Progenitor cell of endocrine pancreas (in vitro differentiated cells): ENCODE measurements at regions not wholly inside any gene's neighbourhood (a gene's known extent, or its start where the extent isn't known, plus 50 kb on each side); places are given as distances from the start of the nearest gene placed in this dataset.

ENCODE experiments used
- DNase-seq: peaks from one replicate; pipeline ENCODE4 v3.0.0; 2021; ENCODE audit warnings: low spot score; ENCODE audit not compliant: unreplicated experiment
- H3K27ac Mint-ChIP-seq: 2 replicates; pipeline ENCODE4 v1.8.0; 2021; ENCODE audit warnings: mild to moderate bottlenecking, moderate library complexity, mixed read lengths
- H3K27me3 Mint-ChIP-seq: 2 replicates; pipeline ENCODE4 v1.8.0; 2021; ENCODE audit warnings: mixed read lengths
- H3K36me3 Mint-ChIP-seq: 2 replicates; pipeline ENCODE4 v1.8.0; 2022; ENCODE audit warnings: mixed read lengths; ENCODE audit not compliant: insufficient read depth
- H3K4me1 Mint-ChIP-seq: 2 replicates; pipeline ENCODE4 v1.8.0; 2021; ENCODE audit warnings: low read depth, mixed read lengths
- H3K4me3 Mint-ChIP-seq: 2 replicates; pipeline ENCODE4 v1.8.0; 2021; ENCODE audit warnings: low read depth, mild to moderate bottlenecking, moderate library complexity, mixed read lengths
- H3K9me3 Mint-ChIP-seq: 2 replicates; pipeline ENCODE4 v1.8.0; 2021; ENCODE audit warnings: low read depth, mixed read lengths
- CTCF ChIP-seq: fragments of 200-600 bp; sonication (generic); IDR thresholded peaks from one replicate; pipeline ENCODE4 v1.5.0; 2021; ENCODE audit warnings: antibody characterized with exemption, mild to moderate bottlenecking; ENCODE audit not compliant: unreplicated experiment

- no peak for TF ChIP-seq CTCF
- Mint-ChIP-seq H3K27me3 (no peaks in the 10 kb centered on the region), H3K36me3 (no peaks in the 10 kb centered on the region), H3K27ac (no peak overlapping the region), H3K9me3 (peaks cover 10% of the 10 kb centered on the region), H3K4me1 (no peaks in the 10 kb centered on the region), H3K4me3 (no peak overlapping the region)
- DNase-seq = no peak
These were observed 793.0 kb upstream of the FANCL start for GRCh38 chr2:59034106-59034505.

DNA sequence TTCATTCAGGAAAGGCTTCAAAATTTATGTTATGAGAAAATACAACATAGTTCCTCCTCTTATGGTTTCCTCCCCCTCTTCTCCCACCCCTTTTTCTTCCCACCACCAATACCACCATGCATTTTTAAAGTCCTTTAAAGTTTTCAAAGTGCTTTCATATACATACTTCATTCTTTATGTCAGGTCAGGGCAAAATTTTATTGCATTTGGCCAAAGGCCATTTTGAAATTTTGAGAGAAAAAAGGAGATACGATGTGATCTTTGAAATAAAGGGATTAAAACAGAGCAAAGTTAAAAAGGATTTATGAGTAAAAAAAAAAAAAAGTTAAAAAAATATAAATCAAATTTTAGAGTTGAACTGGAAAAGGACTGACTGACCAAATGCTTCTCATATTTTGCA, 792.5 kb upstream of the FANCL start:
- H3K4me1 Mint-ChIP-seq = no peaks in the 10 kb centered on the region
- no peaks in the 10 kb centered on the region for H3K36me3 Mint-ChIP-seq
- no peak for DNase-seq
- no peak overlapping the region for H3K27ac Mint-ChIP-seq
- peaks cover 10% of the 10 kb centered on the region for H3K9me3 Mint-ChIP-seq
- TF ChIP-seq CTCF = no peak
- H3K27me3 Mint-ChIP-seq = no peaks in the 10 kb centered on the region
- H3K4me3 Mint-ChIP-seq = no peak overlapping the region

DNA sequence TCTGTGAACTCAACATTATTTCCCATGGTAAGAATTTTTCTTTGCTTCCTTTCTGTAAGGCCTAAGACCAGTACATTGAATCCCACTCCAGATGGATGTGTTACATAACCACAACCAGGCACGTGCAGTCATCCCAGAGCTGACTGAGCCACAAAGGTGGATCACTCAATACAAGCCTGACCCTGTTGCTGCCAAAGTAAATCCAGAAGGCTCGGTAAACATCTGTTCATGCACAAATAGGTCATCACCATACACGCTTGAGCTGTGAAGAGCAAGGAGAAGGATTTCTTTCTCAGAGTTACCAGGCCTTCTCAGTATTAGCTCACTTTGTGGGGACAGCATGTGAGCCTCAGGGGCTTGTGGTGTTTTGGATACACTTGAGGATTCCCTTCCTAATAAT, 791.4 kb upstream of the FANCL start:
- no peaks in the 10 kb centered on the region for H3K27me3 Mint-ChIP-seq
- no peaks in the 10 kb centered on the region for H3K4me1 Mint-ChIP-seq
- no peak overlapping the region for H3K4me3 Mint-ChIP-seq
- TF ChIP-seq CTCF = no peak
- no peak for DNase-seq
- no peaks in the 10 kb centered on the region for H3K36me3 Mint-ChIP-seq
- H3K27ac Mint-ChIP-seq = no peak overlapping the region
- peaks cover 3% of the 10 kb centered on the region for H3K9me3 Mint-ChIP-seq

DNA sequence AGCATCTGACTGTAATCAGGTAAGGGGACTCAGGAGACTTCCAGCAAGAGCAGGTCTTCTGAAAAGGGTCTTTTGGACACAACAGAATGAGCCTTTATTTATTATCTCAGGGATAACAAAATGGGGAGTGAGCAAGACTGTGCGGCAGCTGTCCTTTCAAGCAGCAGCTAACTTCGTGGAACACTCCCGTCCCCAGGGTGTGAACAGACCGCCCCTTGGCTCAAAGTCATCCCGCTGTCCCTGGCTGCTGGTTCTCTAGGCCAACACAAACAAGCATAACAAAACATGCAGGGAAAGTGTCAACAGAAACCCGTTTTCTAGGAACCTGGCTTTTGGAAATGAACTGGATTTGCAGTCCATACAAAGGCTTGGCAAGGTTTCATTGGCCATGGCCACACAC, 787.9 kb upstream of the FANCL start:
- H3K4me3 Mint-ChIP-seq = no peak overlapping the region
- TF ChIP-seq CTCF = no peak
- H3K27me3 Mint-ChIP-seq = no peaks in the 10 kb centered on the region
- no peak overlapping the region for H3K27ac Mint-ChIP-seq
- no peaks in the 10 kb centered on the region for H3K36me3 Mint-ChIP-seq
- no peaks in the 10 kb centered on the region for H3K4me1 Mint-ChIP-seq
- DNase-seq = no peak
- no peaks in the 10 kb centered on the region for H3K9me3 Mint-ChIP-seq

DNA sequence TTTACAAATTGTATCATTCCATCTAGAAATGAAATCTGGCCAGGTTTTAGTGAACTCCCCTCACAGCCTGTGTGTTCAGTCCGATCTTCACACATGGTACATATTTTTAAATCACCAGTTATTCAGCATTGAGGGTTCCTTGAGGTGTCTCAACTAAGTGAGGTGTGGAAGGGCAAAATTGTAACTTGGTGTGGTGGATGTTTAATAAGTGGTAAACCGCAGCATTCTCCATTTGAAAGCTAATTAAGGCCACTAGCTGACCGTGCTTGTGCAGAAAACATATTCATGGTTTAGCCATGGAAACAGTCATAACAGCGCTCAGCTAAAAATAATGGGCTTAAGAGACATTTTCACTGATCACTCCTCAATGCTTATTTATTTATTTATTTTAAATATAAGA, 786.2 kb upstream of the FANCL start:
- no peaks in the 10 kb centered on the region for H3K36me3 Mint-ChIP-seq
- H3K27me3 Mint-ChIP-seq = no peaks in the 10 kb centered on the region
- TF ChIP-seq CTCF = no peak
- no peak for DNase-seq
- H3K4me1 Mint-ChIP-seq = no peaks in the 10 kb centered on the region
- no peak overlapping the region for H3K4me3 Mint-ChIP-seq
- no peaks in the 10 kb centered on the region for H3K9me3 Mint-ChIP-seq
- H3K27ac Mint-ChIP-seq = no peak overlapping the region
